Keratinocyte (primary cell): ENCODE measurements at regions not wholly inside any gene's neighbourhood (a gene's known extent, or its start where the extent isn't known, plus 50 kb on each side); places are given as distances from the start of the nearest gene placed in this dataset.

ENCODE experiments used
- DNase-seq: peaks from one replicate; pipeline ENCODE4 v3.0.0-alpha.2; 2011; ENCODE audit warnings: low read depth, missing footprints, low spot score
- FAIRE-seq: peaks from 2 replicates; lab custom pipeline; 2011; peaks lifted over from hg19 to GRCh38; lab: Jason Lieb, UNC
- H2AFZ ChIP-seq: 2 replicates; pipeline ENCODE4 v1.6.0; 2012; ENCODE audit warnings: low read length, control low read depth, inconsistent platforms; ENCODE audit not compliant: control insufficient read depth
- H3K27ac ChIP-seq: 2 replicates; pipeline ENCODE4 v1.5.1; 2011; ENCODE audit warnings: low read length; ENCODE audit not compliant: control insufficient read depth, insufficient read depth
- H3K27me3 ChIP-seq: 3 replicates; pipeline ENCODE4 v1.6.0; 2011; ENCODE audit warnings: low read length; ENCODE audit not compliant: control insufficient read depth, insufficient read depth; ENCODE audit errors: extremely low read depth
- H3K36me3 ChIP-seq, 2 experiments: 2 replicates in 1 of 2; 3 replicates in 1 of 2; pipeline ENCODE4 v1.5.1; 2011; ENCODE audit warnings: low read length in 2 of 2, mild to moderate bottlenecking in 1 of 2; ENCODE audit not compliant: control insufficient read depth in 2 of 2, insufficient read depth in 2 of 2; ENCODE audit errors: extremely low read depth in 1 of 2
- H3K4me1 ChIP-seq: 3 replicates; pipeline ENCODE4 v1.5.1; 2011; ENCODE audit warnings: low read length; ENCODE audit not compliant: control insufficient read depth, insufficient read depth; ENCODE audit errors: extremely low read depth
- H3K4me2 ChIP-seq: 3 replicates; pipeline ENCODE4 v1.6.0; 2011; ENCODE audit warnings: low read depth, low read length; ENCODE audit not compliant: control insufficient read depth, insufficient read depth; ENCODE audit errors: extremely low read depth
- H3K4me3 ChIP-seq, 3 experiments: fragments of 200-600 bp in 1 of 3; sonication (generic) in 1 of 3; 2 replicates in 2 of 3; 3 replicates in 1 of 3; pipeline ENCODE4 v1.5.1; 2011 to 2016; ENCODE audit warnings: low read length in 3 of 3, mild to moderate bottlenecking in 3 of 3, control low read depth in 2 of 3, inconsistent platforms in 1 of 3, low read depth in 1 of 3, mixed read lengths in 1 of 3, mixed run types in 1 of 3, moderate library complexity in 1 of 3; ENCODE audit not compliant: control insufficient read depth in 2 of 3, insufficient read depth in 2 of 3; ENCODE audit errors: extremely low read depth in 1 of 3
- H3K79me2 ChIP-seq: 2 replicates; pipeline ENCODE4 v1.6.0; 2012; ENCODE audit warnings: low read length; ENCODE audit not compliant: control insufficient read depth, insufficient read depth
- H3K9ac ChIP-seq: 3 replicates; pipeline ENCODE4 v1.6.0; 2011; ENCODE audit warnings: low read length; ENCODE audit not compliant: control insufficient read depth, insufficient read depth; ENCODE audit errors: extremely low read depth
- H3K9me1 ChIP-seq: 3 replicates; pipeline ENCODE4 v1.6.0; 2011; ENCODE audit warnings: low read length; ENCODE audit not compliant: control insufficient read depth, insufficient read depth; ENCODE audit errors: extremely low read depth
- H3K9me3 ChIP-seq: 2 replicates; pipeline ENCODE4 v1.5.1; 2012; ENCODE audit warnings: low read depth, low read length; ENCODE audit not compliant: control insufficient read depth
- H4K20me1 ChIP-seq: 3 replicates; pipeline ENCODE4 v1.6.0; 2011; ENCODE audit warnings: low read length; ENCODE audit not compliant: control insufficient read depth, insufficient read depth; ENCODE audit errors: extremely low read depth
- EZH2 ChIP-seq: IDR thresholded peaks from one replicate; pipeline ENCODE4 v1.6.1; 2012; ENCODE audit warnings: inconsistent platforms, mild to moderate bottlenecking, low read length, moderate library complexity
- dilution Hi-C: fragments of 300-500 bp; cut with MboI; formaldehyde crosslinking; loops from one replicate; pipeline ENCODE4 v1.7.0; 2020; ENCODE audit warnings: low sequenced_read_pairs; ENCODE audit not compliant: extremely low pct_ligation_motif_present
- TF ChIP-seq, protein P1 (sequence below), 3 experiments: IDR thresholded peaks in 1 of 3; conservative IDR thresholded peaks in 1 of 3; optimal IDR thresholded peaks in 1 of 3; 2 replicates in 2 of 3; 3 replicates in 1 of 3; pipeline versions ENCODE3 to v1.5.1; 2011; ENCODE audit warnings: low read length in 3 of 3, mild to moderate bottlenecking in 3 of 3, moderate library complexity in 2 of 3, control low read depth in 1 of 3, inconsistent platforms in 1 of 3; ENCODE audit not compliant: insufficient read depth in 2 of 3; ENCODE audit errors: extremely low read depth in 1 of 3

- TF ChIP-seq, protein P1, sequence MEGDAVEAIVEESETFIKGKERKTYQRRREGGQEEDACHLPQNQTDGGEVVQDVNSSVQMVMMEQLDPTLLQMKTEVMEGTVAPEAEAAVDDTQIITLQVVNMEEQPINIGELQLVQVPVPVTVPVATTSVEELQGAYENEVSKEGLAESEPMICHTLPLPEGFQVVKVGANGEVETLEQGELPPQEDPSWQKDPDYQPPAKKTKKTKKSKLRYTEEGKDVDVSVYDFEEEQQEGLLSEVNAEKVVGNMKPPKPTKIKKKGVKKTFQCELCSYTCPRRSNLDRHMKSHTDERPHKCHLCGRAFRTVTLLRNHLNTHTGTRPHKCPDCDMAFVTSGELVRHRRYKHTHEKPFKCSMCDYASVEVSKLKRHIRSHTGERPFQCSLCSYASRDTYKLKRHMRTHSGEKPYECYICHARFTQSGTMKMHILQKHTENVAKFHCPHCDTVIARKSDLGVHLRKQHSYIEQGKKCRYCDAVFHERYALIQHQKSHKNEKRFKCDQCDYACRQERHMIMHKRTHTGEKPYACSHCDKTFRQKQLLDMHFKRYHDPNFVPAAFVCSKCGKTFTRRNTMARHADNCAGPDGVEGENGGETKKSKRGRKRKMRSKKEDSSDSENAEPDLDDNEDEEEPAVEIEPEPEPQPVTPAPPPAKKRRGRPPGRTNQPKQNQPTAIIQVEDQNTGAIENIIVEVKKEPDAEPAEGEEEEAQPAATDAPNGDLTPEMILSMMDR (optimal IDR thresholded peaks at IDR 0.05 in 1 of 3, IDR thresholded peaks at IDR 0.05 in 1 of 3, conservative IDR thresholded peaks at IDR 0.05 in 1 of 3; ENCODE audit: extremely low read depth in 1 of 3, insufficient read depth in 2 of 3, low read length in 3 of 3), result no peak
- no peak for TF ChIP-seq EZH2
- Histone ChIP-seq H3K4me3 (no peak overlapping the region), H2AFZ (no peak overlapping the region), H3K9me1 (no peaks in the 10 kb centered on the region), H3K9me3 (no peaks in the 10 kb centered on the region), H4K20me1 (no peaks in the 10 kb centered on the region), H3K79me2 (no peaks in the 10 kb centered on the region), H3K27ac (no peak overlapping the region), H3K9ac (no peak overlapping the region), H3K4me1 (no peaks in the 10 kb centered on the region), H3K4me2 (no peak overlapping the region), H3K27me3 (no peaks in the 10 kb centered on the region), H3K36me3 (no peaks in the 10 kb centered on the region)
- no peak for FAIRE-seq
- dilution Hi-C loops, result no loop called here
- DNase-seq, result no peak
Observed at GRCh38 chr2:16071865-16072637, 131.7 kb downstream of the MYCN start.

GRCh38 chr2:16071039-16071864 is 130.9 kb downstream of the MYCN start:
- H3K9me3 ChIP-seq, result no peaks in the 10 kb centered on the region
- H4K20me1 ChIP-seq, result no peaks in the 10 kb centered on the region
- no peak for FAIRE-seq
- no peaks in the 10 kb centered on the region for H3K79me2 ChIP-seq
- H3K4me1 ChIP-seq, result no peaks in the 10 kb centered on the region
- no peak for DNase-seq
- H3K9me1 ChIP-seq, result no peaks in the 10 kb centered on the region
- no peak overlapping the region for H3K4me3 ChIP-seq
- H3K27ac ChIP-seq, result no peak overlapping the region
- TF ChIP-seq EZH2, result no peak
- no peaks in the 10 kb centered on the region for H3K36me3 ChIP-seq
- no peak overlapping the region for H3K4me2 ChIP-seq
- H3K9ac ChIP-seq, result no peak overlapping the region
- H3K27me3 ChIP-seq, result no peaks in the 10 kb centered on the region
- dilution Hi-C loops, result no loop called here
- H2AFZ ChIP-seq, result no peak overlapping the region
